Right cardiac atrium (tissue), 5 donors: ENCODE measurements at regions not wholly inside any gene's neighbourhood (a gene's known extent, or its start where the extent isn't known, plus 50 kb on each side); places are given as distances from the start of the nearest gene placed in this dataset.
"Not testable (repeated sequence)": the region's sequence is repeated elsewhere in the genome, so short reads cannot be mapped to it uniquely, and the experiment has no call there.

Experiments
- ATAC-seq, 2 donors: fragments of 200-7000 bp; cut with Tn5 transposase; one replicate each; pipeline versions ENCODE4 v1.8.0 to v1.9.1; 2020; ENCODE audit warnings: moderate library complexity in 2 of 2, mild to moderate bottlenecking in 1 of 2
- DNase-seq, 3 donors: peaks; one replicate each; pipeline ENCODE4 v3.0.0-alpha.2; 2020
- H3K27ac ChIP-seq: one replicate; pipeline ENCODE4 v1.5.1; 2013; ENCODE audit warnings: mild to moderate bottlenecking, low read length, control low read depth, moderate library complexity
- H3K27me3 ChIP-seq: one replicate; pipeline ENCODE4 v1.6.1; 2013; ENCODE audit not compliant: control insufficient read depth, insufficient read depth
- H3K4me1 ChIP-seq: one replicate; pipeline ENCODE4 v1.6.1; 2013; ENCODE audit warnings: low read length; ENCODE audit not compliant: control insufficient read depth, insufficient read depth
- H3K4me3 ChIP-seq: one replicate; pipeline ENCODE4 v1.5.1; 2013; ENCODE audit warnings: low read length, control low read depth
- H3K9me3 ChIP-seq: one replicate; pipeline ENCODE4 v1.6.1; 2013; ENCODE audit warnings: low read length; ENCODE audit not compliant: control insufficient read depth
- WGBS: extraction: QIAGEN DNeasy Blood & Tissue Kit; methylation state at CpG from one replicate; pipeline ENCODE4 v1.1.7; 2013; 5-methylcytosine and 5-hydroxymethylcytosine counted together
- intact Hi-C, 4 donors: fragments of 100-400 bp; cut with DNase I; formaldehyde crosslinking; loops; one replicate each; pipeline versions ENCODE4 v1.11.0 to v1.14.0; 2022 to 2023
- donor health status: healthy with polysubstance abuse.
- donor health status: DM: no; HTN: yes; CAD: no.
- donor health status: DM: no; HTN: no; CAD: no.
- donor health status: DM: no; HTN: yes; CAD: no; lungs with severe emphysema.
- donor health status: DM: yes; HTN: yes; CAD: no.

DNA sequence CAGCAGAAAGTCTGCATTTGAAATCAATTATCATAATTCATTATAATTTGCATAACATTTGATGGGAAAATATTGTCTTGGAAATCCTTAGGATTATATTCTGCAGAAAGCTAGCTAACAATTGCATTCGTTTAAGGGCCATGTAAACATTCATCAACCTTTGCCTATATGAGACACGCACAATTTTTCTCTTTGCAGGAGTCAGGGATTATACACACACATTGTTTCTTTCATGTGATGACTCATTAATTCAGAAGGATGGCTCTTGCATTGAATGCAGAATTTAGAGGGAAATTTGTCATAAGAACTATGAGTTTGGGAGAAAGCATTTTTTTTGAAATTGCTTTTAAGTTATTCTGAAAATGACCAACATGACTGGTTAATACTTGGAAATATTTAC lies 844.7 kb downstream of the DIPK2A start:
- intact Hi-C loops = no loop called here
- WGBS = 85% methylated on average over 2 of the region's 2 CpGs

DNA sequence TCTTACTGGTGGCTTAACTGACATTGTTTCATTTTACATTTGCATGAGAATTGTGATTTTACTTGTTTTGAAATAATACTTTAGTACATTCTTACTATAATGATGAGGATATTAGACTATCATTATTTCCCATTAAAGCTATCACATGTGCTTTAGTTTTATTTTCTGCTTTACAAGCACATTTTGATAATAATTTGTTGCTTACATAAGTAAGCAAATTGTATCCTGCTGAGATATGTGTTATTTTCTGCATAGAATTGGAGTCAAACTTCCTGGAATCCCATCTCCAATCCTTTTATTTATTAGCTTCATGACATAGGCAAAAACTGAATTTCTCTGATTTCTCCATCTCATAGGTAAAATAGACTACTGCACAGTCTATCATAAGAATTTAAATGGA lies 847.4 kb downstream of the DIPK2A start:
- DNase-seq = no peak
- Histone ChIP-seq H3K4me3 (no peak overlapping the region), H3K9me3 (no peaks in the 10 kb centered on the region), H3K4me1 (no peaks in the 10 kb centered on the region), H3K27ac (no peak overlapping the region), H3K27me3 (no peaks in the 10 kb centered on the region)
- ATAC-seq = no peak
- intact Hi-C loops = no loop called here

More for the DNA sequence above, 844.7 kb downstream of the DIPK2A start:
- Histone ChIP-seq H3K4me1 (no peaks in the 10 kb centered on the region), H3K9me3 (no peaks in the 10 kb centered on the region), H3K27me3 (no peaks in the 10 kb centered on the region), H3K27ac (no peak overlapping the region), H3K4me3 (no peak overlapping the region)
- ATAC-seq (no peak), DNase-seq (no peak)

DNA sequence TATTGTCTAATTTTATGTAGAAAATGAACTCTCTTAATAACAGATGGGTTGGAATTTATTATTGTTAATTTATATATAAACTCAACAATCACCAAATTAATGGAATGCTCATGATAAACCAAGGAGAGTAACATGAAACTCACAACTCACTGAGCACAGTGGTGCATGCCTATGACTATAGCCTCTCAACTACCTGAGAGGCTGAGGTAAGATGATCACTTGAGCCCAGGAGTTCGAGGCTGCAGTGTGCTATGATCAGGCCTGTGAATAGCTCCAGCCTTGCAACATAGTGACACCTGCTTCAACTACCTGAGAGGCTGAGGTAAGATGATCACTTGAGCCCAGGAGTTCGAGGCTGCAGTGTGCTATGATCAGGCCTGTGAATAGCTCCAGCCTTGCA lies 848.6 kb downstream of the DIPK2A start:
- H3K4me3 ChIP-seq, intact Hi-C loops, H3K4me1 ChIP-seq, H3K27me3 ChIP-seq, ATAC-seq, DNase-seq, H3K9me3 ChIP-seq, H3K27ac ChIP-seq: not testable (repeated sequence)
- WGBS = 82% methylated on average over 2 of the region's 2 CpGs

DNA sequence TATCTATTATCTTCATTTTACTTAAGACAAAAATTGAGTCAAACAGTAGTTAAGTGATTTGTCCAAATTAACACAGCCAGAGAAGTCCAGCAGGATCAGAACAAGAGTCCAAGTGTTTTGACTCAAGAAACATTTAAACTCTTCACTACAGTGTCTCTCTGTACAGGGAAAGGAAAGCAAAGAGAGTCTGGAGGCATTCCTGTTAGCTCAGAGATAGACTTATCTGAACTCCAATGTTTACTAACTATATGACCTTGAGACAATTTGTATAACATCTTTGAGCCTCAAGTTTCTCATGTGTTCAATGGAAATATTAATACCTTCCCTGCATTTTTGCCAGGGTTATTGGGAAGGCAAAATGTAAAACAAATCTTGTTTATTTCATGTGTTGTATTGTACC lies 849.1 kb downstream of the DIPK2A start:
- intact Hi-C loops = no loop called here

DNA sequence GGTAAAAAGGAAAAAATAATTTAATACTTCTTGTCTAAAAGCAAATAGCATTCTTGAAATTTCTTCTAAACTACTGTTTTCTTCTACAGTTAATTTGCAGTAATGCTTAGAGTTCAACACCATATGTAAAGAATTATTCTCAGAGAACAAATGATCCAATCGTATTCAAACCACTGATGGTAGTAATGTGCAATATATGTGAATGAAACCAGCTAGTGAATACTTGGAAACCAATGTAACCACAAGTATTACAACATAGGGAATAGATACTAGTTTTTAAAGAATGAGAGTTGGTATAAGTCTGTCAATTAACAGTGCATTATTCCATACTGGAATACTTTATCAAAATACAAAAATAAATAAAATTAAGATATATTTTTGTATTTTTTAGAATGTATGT lies 850.0 kb downstream of the DIPK2A start:
- WGBS = 88% methylated on average over 1 of the region's 1 CpG
- H3K9me3 ChIP-seq = no peaks in the 10 kb centered on the region
- no peaks in the 10 kb centered on the region for H3K4me1 ChIP-seq
- no peak overlapping the region for H3K27ac ChIP-seq
- DNase-seq (no peak), ATAC-seq (no peak)
- intact Hi-C loops = no loop called here
- H3K4me3 ChIP-seq = no peak overlapping the region
- no peaks in the 10 kb centered on the region for H3K27me3 ChIP-seq

More for the DNA sequence above, 849.1 kb downstream of the DIPK2A start:
- no peak overlapping the region for H3K27ac ChIP-seq
- DNase-seq (no peak), ATAC-seq (no peak)
- H3K27me3 ChIP-seq = no peaks in the 10 kb centered on the region
- no peaks in the 10 kb centered on the region for H3K4me1 ChIP-seq
- H3K9me3 ChIP-seq = no peaks in the 10 kb centered on the region
- no peak overlapping the region for H3K4me3 ChIP-seq

DNA sequence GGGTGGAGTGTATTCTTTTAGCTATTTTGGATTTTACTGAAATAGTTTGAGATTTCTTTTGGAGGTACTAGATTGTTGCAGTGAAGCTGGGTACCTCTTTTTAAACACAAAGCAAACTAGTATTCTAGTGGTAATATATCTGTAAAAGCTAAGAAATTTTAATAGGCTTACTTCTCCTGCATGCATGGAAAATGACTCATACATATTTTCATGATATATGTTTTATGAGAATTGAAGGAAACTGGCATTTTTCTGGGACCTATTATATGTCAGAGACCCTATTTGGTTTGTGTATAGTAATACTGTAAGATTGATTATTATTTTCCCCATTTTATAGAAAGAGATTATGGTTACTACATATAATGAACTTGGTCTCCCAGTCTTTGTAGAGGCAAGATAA lies 851.0 kb downstream of the DIPK2A start:
- Histone ChIP-seq H3K4me3 (no peak overlapping the region), H3K4me1 (no peaks in the 10 kb centered on the region), H3K9me3 (no peaks in the 10 kb centered on the region), H3K27me3 (no peaks in the 10 kb centered on the region), H3K27ac (no peak overlapping the region)
- ATAC-seq (no peak), DNase-seq (no peak)
- intact Hi-C loops = no loop called here

DNA sequence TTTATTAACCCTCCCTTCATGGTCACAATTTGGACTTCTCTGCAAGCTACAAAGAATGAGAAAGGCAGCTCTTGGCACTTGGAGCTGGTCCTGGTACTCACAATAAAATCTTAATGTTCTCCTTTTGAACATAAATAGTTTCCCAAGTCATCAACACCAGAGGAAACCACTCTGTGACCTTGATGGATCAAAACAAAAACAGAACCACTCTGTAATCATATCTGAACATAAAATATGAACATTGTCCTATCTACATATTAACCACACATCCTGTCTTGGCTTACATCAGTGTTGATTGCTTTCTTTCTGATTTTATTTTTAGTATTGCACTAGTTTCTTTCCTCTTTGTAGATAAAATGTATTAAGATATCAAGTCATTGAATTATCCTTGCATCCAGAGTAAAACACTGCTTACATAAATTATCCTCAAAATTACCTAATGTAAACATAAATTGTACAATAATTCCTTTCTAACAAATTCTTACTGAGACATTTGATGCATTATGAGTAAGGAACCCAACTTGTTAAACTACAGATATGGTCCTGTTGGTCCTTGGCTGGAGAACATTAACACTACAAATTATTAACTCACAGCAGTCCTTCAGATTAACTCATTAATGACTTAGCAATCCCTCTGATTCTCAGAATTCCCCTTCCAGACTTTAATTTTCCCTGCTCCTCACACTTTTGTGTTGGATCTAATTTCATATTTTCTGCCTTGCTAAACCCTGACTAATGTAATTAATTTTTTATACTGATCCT lies 860.5 kb downstream of the DIPK2A start:
- Histone ChIP-seq H3K4me3 (no peak overlapping the region), H3K9me3 (peaks cover 4% of the 10 kb centered on the region), H3K27ac (no peak overlapping the region), H3K4me1 (no peaks in the 10 kb centered on the region), H3K27me3 (no peaks in the 10 kb centered on the region)
- DNase-seq = no peak
- ATAC-seq = no peak
- intact Hi-C loops = no loop called here

DNA sequence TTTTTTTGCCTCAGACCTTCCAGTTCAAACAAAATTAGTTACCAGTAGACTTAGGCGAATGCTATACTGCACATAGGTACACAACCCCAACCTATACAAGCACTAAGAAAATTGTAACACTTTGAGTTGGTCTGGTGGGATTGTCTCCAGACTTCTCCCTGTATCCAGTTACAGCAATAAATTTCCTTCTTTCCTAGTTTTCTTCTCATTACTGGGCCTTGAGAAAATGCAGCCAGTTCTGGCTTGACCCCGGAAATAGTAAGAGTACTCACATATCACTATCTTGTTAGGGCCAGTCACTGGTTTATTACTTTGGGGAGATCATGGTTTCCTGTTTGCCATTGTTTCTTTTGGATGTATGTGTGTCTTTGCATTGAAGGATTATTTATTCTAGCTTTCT lies 868.4 kb downstream of the DIPK2A start:
- DNase-seq (no peak), ATAC-seq (no peak)
- no peaks in the 10 kb centered on the region for H3K4me1 ChIP-seq
- WGBS = 75% methylated on average over 2 of the region's 2 CpGs
- intact Hi-C loops = no loop called here
- no peaks in the 10 kb centered on the region for H3K9me3 ChIP-seq
- no peaks in the 10 kb centered on the region for H3K27me3 ChIP-seq
- H3K4me3 ChIP-seq = no peak overlapping the region
- no peak overlapping the region for H3K27ac ChIP-seq

DNA sequence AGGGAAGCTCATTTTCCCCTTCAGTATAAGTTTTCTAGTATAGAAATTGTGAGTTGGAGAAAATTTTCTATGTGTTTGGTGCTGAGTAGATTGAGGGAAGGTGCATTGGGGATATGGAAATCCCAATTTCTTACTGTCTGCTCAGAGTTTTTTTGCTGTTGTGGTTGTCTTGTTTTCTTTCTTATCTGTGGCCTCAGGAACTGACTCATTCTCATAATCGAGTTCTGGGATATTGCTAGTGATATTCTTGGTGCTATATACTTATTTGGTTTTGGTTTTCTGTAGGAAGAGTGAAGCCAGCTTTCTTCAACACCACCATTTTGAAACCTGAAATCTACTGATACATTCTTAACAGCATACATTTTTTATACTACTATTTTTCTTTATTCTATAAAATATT lies 869.2 kb downstream of the DIPK2A start:
- WGBS = 32% methylated on average over 1 of the region's 1 CpG
- no peak overlapping the region for H3K27ac ChIP-seq
- H3K27me3 ChIP-seq = no peaks in the 10 kb centered on the region
- no peak overlapping the region for H3K4me3 ChIP-seq
- intact Hi-C loops = no loop called here
- H3K4me1 ChIP-seq = no peaks in the 10 kb centered on the region
- no peaks in the 10 kb centered on the region for H3K9me3 ChIP-seq
- no peak for DNase-seq
- ATAC-seq = no peak

DNA sequence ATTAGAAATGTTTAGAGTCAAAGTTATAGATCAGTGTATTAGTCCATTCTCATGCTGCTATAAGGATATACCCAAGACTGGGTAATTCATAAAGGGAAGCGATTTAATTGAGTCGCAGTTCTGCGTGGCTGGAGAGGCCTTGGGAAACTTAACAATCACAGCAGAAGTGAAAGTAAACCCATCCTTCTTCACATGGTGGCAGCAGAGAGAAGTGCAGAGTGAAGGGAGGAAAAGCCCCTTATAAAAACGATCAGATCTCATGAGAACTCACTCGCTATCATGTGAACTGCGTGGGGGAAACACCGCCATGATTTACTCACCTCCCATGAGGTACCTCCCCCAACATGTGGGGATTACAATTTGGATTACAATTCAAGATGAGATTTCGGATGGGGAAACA lies 871.5 kb downstream of the DIPK2A start:
- WGBS = 85% methylated on average over 8 of the region's 8 CpGs
- no peaks in the 10 kb centered on the region for H3K4me1 ChIP-seq
- no peak overlapping the region for H3K27ac ChIP-seq
- DNase-seq (no peak), ATAC-seq (no peak)
- no peak overlapping the region for H3K4me3 ChIP-seq
- no peaks in the 10 kb centered on the region for H3K9me3 ChIP-seq
- H3K27me3 ChIP-seq = no peaks in the 10 kb centered on the region
- intact Hi-C loops = no loop called here

DNA sequence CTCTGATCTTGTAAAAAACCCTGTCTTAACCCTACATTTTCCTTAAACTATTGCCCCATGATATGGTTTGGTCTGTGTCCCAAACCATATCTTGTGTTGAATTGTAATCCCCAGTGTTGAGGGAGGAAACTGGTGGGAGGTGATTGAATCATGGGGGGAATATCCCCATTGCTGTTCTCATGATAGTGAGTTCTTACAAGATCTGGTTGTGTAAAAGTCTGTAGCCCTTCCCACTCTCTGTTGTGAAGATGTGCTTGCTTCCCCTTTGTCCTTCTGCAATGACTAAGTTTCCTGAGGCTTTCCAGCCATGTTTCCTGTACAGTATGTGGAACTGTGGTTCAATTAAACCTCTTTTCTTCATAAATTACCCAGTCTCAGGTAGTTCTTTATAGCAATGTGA lies 881.4 kb downstream of the DIPK2A start:
- no peak for ATAC-seq
- no peak overlapping the region for H3K4me3 ChIP-seq
- DNase-seq = no peak
- no peaks in the 10 kb centered on the region for H3K27me3 ChIP-seq
- no peaks in the 10 kb centered on the region for H3K4me1 ChIP-seq
- H3K27ac ChIP-seq = no peak overlapping the region
- no peaks in the 10 kb centered on the region for H3K9me3 ChIP-seq
- intact Hi-C loops = no loop called here

DNA sequence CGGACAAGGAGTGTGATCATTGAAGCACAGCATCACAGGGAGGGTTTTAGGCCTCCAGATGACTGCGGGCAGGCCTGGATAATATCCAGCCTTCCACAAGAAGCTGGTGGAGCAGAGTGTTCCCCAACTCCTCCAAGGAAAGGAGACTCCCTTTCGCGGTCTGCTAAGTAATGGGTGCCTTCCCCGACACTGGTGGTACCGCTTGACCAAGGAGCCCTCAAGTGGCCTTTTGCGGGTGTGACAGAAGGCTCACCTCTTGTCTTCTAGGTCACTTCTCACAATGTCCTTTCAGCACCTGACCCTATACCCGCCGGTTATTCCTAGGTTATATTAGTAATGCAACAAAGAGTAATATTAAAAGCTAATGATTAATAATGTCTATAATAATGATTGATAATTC lies 882.4 kb downstream of the DIPK2A start:
- 96% methylated on average over 9 of the region's 9 CpGs for WGBS
- H3K4me1 ChIP-seq, intact Hi-C loops, H3K9me3 ChIP-seq, H3K27ac ChIP-seq, H3K4me3 ChIP-seq, DNase-seq, ATAC-seq, H3K27me3 ChIP-seq: not testable (repeated sequence)
